Brain microvascular endothelial cell (primary cell): ENCODE measurements at regions not wholly inside any gene's neighbourhood (a gene's known extent, or its start where the extent isn't known, plus 50 kb on each side); places are given as distances from the start of the nearest gene placed in this dataset.

Experiments
- DNase-seq: peaks from one replicate; pipeline ENCODE4 v3.0.0-alpha.2; 2020
- H3K27ac ChIP-seq: fragments of 250-450 bp; sonication (Bioruptor Pico); 2 replicates; pipeline ENCODE4 v1.5.1; 2020; ENCODE audit warnings: mild to moderate bottlenecking, moderate library complexity
- H3K27me3 ChIP-seq: fragments of 250-450 bp; sonication (Bioruptor Pico); replicated peaks from 2 replicates; pipeline ENCODE4 v1.5.1; 2020; ENCODE audit warnings: mild to moderate bottlenecking
- H3K36me3 ChIP-seq: fragments of 250-450 bp; sonication (Bioruptor Pico); replicated peaks from 2 replicates; pipeline ENCODE4 v1.5.1; 2020; ENCODE audit warnings: mild to moderate bottlenecking
- H3K4me3 ChIP-seq: 2 replicates; pipeline ENCODE4 v1.5.1; 2011; ENCODE audit warnings: low read depth, mild to moderate bottlenecking, control low read depth, low read length, moderate library complexity
- in situ Hi-C: cut with HindIII; loops from 2 replicates; pipeline ENCODE4 v1.10.0; 2017; ENCODE audit warnings: low sequenced_read_pairs, low pct_ligation_motif_present
- TF ChIP-seq, protein P1 (sequence below): IDR thresholded peaks from 2 replicates; pipeline ENCODE4 v1.5.1; 2011; ENCODE audit warnings: low read depth, mild to moderate bottlenecking, moderate library complexity, low read length, control low read depth, inconsistent platforms; ENCODE audit errors: missing control alignments

DNA sequence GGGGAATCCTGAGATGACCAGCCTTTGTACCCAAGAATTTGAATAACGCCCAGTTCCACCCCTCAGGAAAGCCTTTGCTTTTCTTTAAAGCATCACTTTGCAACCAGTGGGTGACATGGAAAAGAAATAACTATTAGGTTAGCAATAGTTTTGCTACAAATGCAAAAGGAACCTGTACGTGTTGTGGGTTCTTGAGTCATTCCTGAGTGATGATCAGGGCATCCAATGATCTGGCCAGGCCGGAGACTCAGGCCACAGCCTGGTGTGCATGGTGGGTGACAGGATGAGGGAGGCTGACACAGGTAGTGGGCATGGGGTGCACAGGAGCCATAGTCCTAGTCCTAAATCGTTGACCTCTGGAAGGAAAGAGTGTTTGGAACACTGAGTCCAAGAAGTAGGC, 321.4 kb upstream of the IL12A start:
- Histone ChIP-seq H3K36me3 (no peaks in the 10 kb centered on the region), H3K4me3 (no peak overlapping the region), H3K27me3 (no peaks in the 10 kb centered on the region), H3K27ac (no peak overlapping the region)
- TF ChIP-seq, protein P1, sequence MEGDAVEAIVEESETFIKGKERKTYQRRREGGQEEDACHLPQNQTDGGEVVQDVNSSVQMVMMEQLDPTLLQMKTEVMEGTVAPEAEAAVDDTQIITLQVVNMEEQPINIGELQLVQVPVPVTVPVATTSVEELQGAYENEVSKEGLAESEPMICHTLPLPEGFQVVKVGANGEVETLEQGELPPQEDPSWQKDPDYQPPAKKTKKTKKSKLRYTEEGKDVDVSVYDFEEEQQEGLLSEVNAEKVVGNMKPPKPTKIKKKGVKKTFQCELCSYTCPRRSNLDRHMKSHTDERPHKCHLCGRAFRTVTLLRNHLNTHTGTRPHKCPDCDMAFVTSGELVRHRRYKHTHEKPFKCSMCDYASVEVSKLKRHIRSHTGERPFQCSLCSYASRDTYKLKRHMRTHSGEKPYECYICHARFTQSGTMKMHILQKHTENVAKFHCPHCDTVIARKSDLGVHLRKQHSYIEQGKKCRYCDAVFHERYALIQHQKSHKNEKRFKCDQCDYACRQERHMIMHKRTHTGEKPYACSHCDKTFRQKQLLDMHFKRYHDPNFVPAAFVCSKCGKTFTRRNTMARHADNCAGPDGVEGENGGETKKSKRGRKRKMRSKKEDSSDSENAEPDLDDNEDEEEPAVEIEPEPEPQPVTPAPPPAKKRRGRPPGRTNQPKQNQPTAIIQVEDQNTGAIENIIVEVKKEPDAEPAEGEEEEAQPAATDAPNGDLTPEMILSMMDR: no peak
- in situ Hi-C loops: no loop called here
- DNase-seq: no peak

DNA sequence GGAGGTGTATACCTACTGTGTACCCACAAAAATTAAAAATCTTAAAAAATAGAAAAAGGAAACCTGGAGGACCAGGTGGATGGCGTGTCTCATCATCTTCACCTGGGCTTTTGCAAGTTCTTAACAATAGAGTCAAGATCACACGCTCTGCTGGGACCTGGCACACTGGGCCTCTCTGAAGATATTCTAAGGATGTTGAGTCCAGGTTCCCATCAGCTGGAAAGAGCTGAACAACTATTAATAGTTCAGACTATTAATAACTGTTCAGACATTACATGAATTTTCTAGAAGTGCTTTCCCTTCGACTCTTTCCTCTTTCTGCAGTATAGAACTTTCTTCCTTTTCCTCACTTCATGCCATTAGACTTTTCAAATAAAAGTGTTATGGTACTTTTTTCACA, 320.2 kb upstream of the IL12A start:
- Histone ChIP-seq H3K27ac (no peak overlapping the region), H3K4me3 (no peak overlapping the region), H3K27me3 (no peaks in the 10 kb centered on the region), H3K36me3 (no peaks in the 10 kb centered on the region)
- no peak for DNase-seq
- TF ChIP-seq, protein P1: no peak
- in situ Hi-C loops: no loop called here

DNA sequence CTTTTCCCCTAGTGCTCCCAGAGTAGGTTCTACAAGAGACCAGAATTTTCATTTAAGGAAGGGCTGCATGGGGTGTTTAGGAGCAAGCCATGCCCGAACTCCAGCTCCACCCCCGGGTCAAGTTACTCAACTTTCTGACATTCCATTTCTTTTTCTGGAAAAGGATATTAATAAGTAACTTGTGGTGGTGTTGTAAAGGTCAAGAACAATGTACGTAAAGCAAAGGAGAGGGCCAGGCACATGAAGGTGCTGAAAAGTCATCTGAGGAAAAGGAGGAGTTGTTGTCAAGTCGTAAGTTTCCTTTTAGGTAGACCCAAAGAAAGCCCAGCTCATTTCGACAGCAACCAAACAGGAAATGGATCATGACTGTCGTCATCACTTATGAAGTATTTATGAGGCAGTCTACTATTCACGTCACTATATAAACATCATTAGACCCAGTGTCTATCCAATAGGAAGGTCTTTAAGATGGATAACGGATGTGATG, 319.6 kb upstream of the IL12A start:
- Histone ChIP-seq H3K4me3 (no peak overlapping the region), H3K27ac (no peak overlapping the region), H3K27me3 (no peaks in the 10 kb centered on the region), H3K36me3 (no peaks in the 10 kb centered on the region)
- in situ Hi-C loops: no loop called here
- peak; percentile 14 for DNase-seq
- TF ChIP-seq, protein P1: no peak

DNA sequence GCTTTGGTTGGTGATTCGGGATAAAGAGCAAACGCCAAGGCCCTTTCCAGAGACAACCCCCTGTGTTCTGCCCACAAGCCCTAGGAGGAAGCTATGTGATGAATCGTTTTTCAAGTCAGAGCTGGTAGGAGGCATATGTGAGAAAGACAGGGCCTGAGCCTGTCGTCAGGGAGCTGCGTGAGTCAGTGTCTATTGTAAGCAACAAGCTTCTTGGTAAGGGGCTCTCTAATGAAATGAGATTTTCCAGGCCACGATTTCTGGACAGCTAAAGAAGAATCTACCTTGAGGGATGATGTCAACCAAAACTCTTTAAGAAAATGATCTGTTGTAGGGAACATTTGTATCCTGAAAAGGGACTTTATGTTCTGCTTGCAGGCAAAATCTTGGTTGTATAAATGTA, 318.9 kb upstream of the IL12A start:
- H3K4me3 ChIP-seq: no peak overlapping the region
- H3K27ac ChIP-seq: no peak overlapping the region
- in situ Hi-C loops: no loop called here
- H3K36me3 ChIP-seq: no peaks in the 10 kb centered on the region
- H3K27me3 ChIP-seq: no peaks in the 10 kb centered on the region
- DNase-seq: no peak
- TF ChIP-seq, protein P1: no peak

DNA sequence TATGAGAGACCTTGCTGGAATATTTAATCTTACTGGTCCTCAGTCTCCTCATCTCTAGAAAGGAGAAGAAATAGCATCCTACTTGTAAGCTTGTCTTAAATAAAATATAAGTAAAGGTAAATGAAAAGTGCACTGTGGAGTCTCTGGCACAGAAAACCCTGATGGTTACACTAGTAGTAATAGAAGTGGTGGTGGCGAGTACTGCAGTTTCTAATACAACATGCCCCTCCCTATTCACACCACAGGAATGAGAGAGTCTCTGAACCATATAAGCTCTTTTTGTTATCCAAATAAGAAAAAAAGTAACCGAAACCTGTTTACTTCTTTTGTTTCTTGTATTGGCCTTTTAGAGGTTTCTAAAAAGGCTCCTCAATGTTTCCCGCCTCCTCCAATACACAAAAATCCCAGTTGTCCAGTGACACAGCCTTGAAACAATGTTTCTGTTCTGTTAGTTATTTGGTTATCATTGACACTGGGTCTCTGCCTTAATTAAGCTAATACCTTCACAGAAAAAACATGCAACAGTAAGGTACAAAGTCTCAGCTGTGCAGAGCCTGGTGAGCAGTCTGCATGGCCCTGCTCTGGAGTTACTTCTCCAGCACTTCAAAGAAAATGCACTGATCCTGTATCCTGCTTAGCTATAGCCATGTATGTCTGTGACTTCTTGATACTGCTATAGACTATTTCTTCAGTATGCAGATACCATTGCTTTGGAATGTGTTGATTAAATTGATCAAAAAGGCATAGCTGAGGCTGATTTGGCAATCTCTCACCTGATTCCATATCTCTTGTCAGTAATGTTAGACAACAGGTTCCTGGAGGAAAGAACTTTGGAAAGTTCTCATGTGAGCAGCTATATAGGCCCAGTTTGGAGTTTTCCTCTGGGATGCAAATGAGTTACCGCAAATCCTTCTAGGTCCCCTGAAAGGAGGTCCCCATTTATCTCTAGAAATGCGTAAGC, 315.6 kb upstream of the IL12A start:
- Histone ChIP-seq H3K27me3 (no peaks in the 10 kb centered on the region), H3K36me3 (no peaks in the 10 kb centered on the region), H3K27ac (no peak overlapping the region), H3K4me3 (no peak overlapping the region)
- TF ChIP-seq, protein P1: peak; percentile 15
- no peak for DNase-seq
- in situ Hi-C loops: no loop called here

DNA sequence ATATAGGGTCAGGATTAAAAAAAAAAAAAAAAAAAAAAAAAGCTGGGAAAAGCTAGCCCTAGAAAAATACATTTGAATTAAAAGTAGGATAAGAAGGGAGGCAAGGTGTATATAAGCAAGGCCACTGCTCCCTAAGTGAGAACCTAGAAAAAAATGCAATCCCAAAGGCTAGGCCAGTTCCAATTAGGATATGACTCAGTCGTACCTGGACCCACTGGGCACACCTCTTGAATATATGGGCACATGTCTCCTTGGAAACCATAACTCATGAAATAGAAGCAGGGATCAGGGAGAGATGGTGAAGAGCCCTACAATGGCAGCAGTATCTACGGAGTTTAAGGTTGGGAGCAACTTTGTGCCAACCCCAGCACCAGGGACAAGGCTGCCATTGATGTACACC, 314.1 kb upstream of the IL12A start:
- in situ Hi-C loops: no loop called here
- TF ChIP-seq, protein P1: no peak
- no peak overlapping the region for H3K27ac ChIP-seq
- H3K36me3 ChIP-seq: no peaks in the 10 kb centered on the region
- no peak for DNase-seq
- H3K4me3 ChIP-seq: no peak overlapping the region
- no peaks in the 10 kb centered on the region for H3K27me3 ChIP-seq
